Activated CD4-positive, alpha-beta T cell treated with anti-CD3 and anti-CD28 coated beads, Interleukin-2, amount 10 ng/mL, durations not matched to agents 24 days and 14 days (primary cell): ENCODE measurements at regions not wholly inside any gene's neighbourhood (a gene's known extent, or its start where the extent isn't known, plus 50 kb on each side); places are given as distances from the start of the nearest gene placed in this dataset.
"Not testable (repeated sequence)": the region's sequence is repeated elsewhere in the genome, so short reads cannot be mapped to it uniquely, and the experiment has no call there.

ENCODE experiments used
- DNase-seq: peaks from one replicate; pipeline ENCODE4 v3.0.0; 2022
- H3K27ac Mint-ChIP-seq: one replicate; pipeline ENCODE4 v1.8.0; 2022; ENCODE audit warnings: mild to moderate bottlenecking, mixed read lengths
- H3K27me3 Mint-ChIP-seq: one replicate; pipeline ENCODE4 v1.8.0; 2022; ENCODE audit warnings: mixed read lengths
- H3K36me3 Mint-ChIP-seq: one replicate; pipeline ENCODE4 v1.8.0; 2022; ENCODE audit warnings: low read depth, mild to moderate bottlenecking, mixed read lengths
- H3K4me1 Mint-ChIP-seq: one replicate; pipeline ENCODE4 v1.8.0; 2021; ENCODE audit warnings: mixed read lengths
- H3K4me3 Mint-ChIP-seq: one replicate; pipeline ENCODE4 v1.8.0; 2022; ENCODE audit warnings: mild to moderate bottlenecking, moderate library complexity, mixed read lengths
- H3K9me3 Mint-ChIP-seq: one replicate; pipeline ENCODE4 v1.8.0; 2021; ENCODE audit warnings: mixed read lengths
- intact Hi-C: fragments of 100-400 bp; cut with micrococcal nuclease; formaldehyde crosslinking; loops from one replicate; pipeline ENCODE4 v1.15.1; 2023

DNA sequence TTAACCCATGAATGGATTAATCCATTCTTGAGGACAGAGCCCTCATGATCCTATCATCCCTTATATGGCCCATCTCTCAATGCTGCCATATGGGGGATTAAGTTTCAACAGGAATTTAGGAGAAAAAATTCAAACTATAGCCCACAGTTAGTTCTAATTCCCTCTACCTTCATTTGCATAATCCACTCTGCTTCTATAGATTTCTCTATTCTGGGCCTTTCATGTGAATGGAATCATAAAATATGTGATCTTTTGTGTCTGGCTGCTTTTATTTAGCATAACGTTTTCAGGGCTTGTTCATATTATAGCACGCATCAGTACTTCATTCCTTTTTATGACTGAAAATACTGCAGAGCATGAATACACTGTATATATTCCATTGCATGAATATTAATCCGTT lies 55.4 kb downstream of the CTSL start:
- Mint-ChIP-seq H3K9me3 (peaks cover 3% of the 10 kb centered on the region), H3K4me3 (no peak overlapping the region), H3K4me1 (no peaks in the 10 kb centered on the region), H3K27me3 (no peaks in the 10 kb centered on the region), H3K36me3 (no peaks in the 10 kb centered on the region), H3K27ac (no peak overlapping the region)
- no peak for DNase-seq
- intact Hi-C loops = no loop called here

DNA sequence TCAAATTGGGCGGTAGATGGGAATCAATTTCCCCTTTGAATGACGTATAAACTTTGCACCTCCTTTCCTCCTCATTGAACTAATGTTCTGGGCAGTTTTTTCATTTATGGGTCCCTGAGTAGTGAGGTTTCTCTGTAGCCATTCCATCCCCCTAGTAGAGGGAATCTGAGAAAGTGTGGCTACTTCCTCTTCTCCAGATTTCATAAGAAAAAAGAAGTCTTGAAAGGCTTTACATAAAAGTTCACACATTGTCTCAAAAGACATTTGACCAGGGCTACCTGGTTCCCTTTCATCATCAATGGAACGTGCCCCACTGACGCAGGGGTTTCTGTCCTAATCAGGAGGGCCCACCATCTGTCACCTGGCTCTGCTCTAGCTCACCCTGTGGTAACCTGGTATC lies 57.3 kb downstream of the CTSL start:
- H3K4me3 Mint-ChIP-seq = no peak overlapping the region
- H3K27ac Mint-ChIP-seq = no peak overlapping the region
- DNase-seq = no peak
- no peaks in the 10 kb centered on the region for H3K27me3 Mint-ChIP-seq
- H3K36me3 Mint-ChIP-seq = no peaks in the 10 kb centered on the region
- H3K9me3 Mint-ChIP-seq = peaks cover 3% of the 10 kb centered on the region
- intact Hi-C loops = no loop called here
- peaks cover 2% of the 10 kb centered on the region for H3K4me1 Mint-ChIP-seq

DNA sequence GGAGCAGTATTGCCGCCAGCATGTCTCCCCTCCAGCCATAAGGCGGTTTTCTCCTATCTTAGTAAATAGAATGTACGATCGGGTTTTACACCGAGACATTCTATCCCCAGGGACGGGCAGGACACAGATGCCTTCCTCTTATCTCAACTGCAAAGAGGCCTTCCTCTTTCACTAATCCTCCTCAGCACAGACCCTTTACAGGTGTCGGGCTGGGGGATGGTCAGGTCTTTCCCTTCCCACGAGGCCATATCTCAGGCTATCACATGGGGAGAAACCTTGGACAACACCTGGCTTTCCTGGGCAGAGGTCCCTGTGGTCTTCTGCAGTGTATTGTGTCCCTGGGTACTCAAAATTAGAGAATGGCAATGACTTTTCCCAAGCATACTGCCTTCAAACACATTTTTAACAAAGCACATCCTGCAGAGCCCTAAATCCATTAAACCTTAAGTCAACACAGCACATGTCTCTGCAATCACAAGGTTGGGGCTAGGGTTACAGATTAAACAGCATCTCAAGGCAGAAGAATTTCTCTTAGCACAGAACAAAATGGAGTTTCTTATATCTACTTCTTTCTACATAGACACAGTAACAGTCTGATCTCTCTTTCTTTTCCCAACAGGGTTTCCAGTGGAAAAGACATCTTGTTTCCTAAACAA lies 59.5 kb downstream of the CTSL start:
- H3K27me3 Mint-ChIP-seq, H3K27ac Mint-ChIP-seq, H3K36me3 Mint-ChIP-seq, H3K4me3 Mint-ChIP-seq, H3K9me3 Mint-ChIP-seq, intact Hi-C loops, DNase-seq, H3K4me1 Mint-ChIP-seq: not testable (repeated sequence)

DNA sequence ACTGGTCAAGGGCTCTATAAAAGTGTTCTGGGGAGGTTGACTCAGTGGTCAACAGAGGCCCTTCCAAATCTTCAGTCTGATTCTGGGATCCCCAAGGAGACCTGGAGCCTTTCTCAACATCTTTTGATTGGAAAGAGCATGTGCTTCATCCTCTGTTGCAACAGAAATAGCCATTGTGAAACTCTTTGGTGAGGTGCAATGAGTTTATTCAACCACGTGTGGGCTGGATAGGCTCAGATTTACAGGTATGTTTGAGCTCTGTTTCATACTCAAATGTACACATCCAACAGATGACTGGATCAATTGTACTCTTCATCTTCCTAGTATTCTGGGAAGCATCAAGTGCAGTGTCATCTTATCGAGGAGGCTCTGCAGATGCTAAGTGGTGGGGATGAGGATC lies 60.5 kb downstream of the CTSL start:
- no peak for DNase-seq
- Mint-ChIP-seq H3K9me3 (peaks cover 3% of the 10 kb centered on the region), H3K4me3 (no peak overlapping the region), H3K36me3 (no peaks in the 10 kb centered on the region), H3K27ac (no peak overlapping the region), H3K27me3 (no peaks in the 10 kb centered on the region), H3K4me1 (peaks cover 2% of the 10 kb centered on the region)
- intact Hi-C loops = no loop called here

DNA sequence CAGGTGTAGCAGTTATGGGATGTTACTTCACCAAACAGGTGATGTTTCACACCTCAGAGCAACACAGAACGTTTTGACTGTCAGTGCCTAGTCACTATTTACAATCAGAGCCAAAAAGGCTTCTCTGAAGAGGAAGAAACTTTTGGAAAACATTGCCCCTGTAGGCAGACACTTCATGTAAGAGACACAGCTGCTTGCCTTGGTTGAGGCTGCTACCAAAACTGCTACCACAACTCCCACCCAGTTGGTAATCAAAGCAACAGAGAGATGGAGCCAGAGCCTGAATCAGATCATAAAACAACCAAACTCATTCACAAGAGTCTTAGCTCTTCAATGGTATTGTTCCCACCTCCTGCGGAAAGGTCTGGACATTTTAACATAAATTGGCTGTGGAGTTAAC lies 61.0 kb downstream of the CTSL start:
- Mint-ChIP-seq H3K4me1 (peaks cover 4% of the 10 kb centered on the region), H3K27ac (no peak overlapping the region), H3K36me3 (no peaks in the 10 kb centered on the region), H3K4me3 (no peak overlapping the region), H3K9me3 (peaks cover 3% of the 10 kb centered on the region), H3K27me3 (no peaks in the 10 kb centered on the region)
- intact Hi-C loops = no loop called here
- no peak for DNase-seq

DNA sequence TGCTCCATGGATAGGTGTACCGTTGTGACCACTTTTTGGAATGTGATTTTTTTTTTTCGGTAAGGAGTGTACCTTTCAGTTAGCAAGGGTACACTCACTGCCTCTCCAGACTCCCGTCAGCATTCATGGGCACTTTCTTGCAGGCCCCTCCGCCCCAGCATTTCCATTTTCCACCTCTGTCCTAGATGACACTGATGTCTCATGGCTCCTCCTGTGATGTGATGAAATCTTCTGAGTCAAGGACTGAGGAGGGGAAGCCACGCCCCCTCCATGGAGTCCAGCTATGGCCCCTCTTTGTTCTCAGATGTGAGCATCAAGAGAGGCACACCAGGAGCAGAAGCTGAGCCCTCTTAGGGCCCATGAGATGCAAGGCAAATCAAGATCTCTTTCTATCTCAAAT lies 61.8 kb downstream of the CTSL start:
- intact Hi-C loops = no loop called here
- no peaks in the 10 kb centered on the region for H3K27me3 Mint-ChIP-seq
- H3K4me1 Mint-ChIP-seq = peaks cover 6% of the 10 kb centered on the region
- DNase-seq = no peak
- peaks cover 3% of the 10 kb centered on the region for H3K9me3 Mint-ChIP-seq
- H3K27ac Mint-ChIP-seq = no peak overlapping the region
- H3K4me3 Mint-ChIP-seq = no peak overlapping the region
- H3K36me3 Mint-ChIP-seq = no peaks in the 10 kb centered on the region

DNA sequence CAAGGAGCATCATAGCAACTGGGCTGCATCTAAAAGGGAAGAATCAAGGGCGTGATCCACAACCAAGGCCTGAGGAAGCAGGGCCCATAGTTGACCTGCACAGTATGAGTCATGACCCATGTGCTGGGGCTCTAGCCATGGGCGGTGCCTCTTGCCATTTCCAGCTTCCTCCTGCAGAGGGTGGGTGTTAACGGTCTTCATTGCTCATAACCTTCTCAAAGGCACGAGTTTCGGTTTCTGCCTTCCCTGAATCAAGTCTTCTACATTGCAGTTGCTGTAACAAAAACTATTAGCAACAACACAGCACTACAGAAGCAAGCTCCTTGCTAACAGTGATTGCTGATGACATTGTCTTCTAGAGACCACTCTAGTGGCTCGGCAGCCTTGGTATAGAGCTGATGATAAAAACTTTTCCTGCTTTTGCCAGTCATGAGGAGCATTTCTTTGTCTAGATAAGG lies 66.9 kb downstream of the CTSL start:
- peaks cover 3% of the 10 kb centered on the region for H3K36me3 Mint-ChIP-seq
- H3K4me1 Mint-ChIP-seq = peaks cover 35% of the 10 kb centered on the region
- intact Hi-C loops = loop anchor here (2.0 kb wide), 1 partner anchor 20 kb away; no protein-coding TSS in a partner anchor
- peak; percentile 76 for DNase-seq
- H3K9me3 Mint-ChIP-seq = peaks cover 9% of the 10 kb centered on the region
- H3K4me3 Mint-ChIP-seq = no peak overlapping the region
- H3K27me3 Mint-ChIP-seq = no peaks in the 10 kb centered on the region
- H3K27ac Mint-ChIP-seq = peak overlapping the region; percentile 45

DNA sequence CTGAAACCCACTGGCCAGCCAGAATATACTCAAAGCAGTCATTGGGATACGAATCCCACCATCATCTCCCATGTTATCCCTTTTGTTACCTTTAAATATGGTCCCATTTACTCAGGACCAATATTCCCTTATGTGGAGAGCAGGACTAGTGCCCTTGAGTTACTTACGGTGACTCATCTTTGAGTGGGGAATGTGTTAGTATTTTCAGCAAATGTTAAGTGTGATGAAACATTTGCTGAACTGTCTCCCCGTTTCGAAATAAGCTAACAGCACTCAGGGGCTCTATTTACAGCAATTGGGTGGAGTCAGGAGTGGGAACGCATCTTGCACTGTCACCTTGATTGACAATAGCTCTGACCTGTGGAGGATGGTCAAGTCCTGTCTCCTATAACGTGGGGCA lies 67.4 kb downstream of the CTSL start:
- H3K4me3 Mint-ChIP-seq = no peak overlapping the region
- DNase-seq = no peak
- peaks cover 35% of the 10 kb centered on the region for H3K4me1 Mint-ChIP-seq
- H3K27me3 Mint-ChIP-seq = no peaks in the 10 kb centered on the region
- peaks cover 3% of the 10 kb centered on the region for H3K36me3 Mint-ChIP-seq
- H3K9me3 Mint-ChIP-seq = peaks cover 9% of the 10 kb centered on the region
- peak overlapping the region; percentile 72 for H3K27ac Mint-ChIP-seq
- intact Hi-C loops = loop anchor here (2.0 kb wide), 1 partner anchor 20 kb away; no protein-coding TSS in a partner anchor

DNA sequence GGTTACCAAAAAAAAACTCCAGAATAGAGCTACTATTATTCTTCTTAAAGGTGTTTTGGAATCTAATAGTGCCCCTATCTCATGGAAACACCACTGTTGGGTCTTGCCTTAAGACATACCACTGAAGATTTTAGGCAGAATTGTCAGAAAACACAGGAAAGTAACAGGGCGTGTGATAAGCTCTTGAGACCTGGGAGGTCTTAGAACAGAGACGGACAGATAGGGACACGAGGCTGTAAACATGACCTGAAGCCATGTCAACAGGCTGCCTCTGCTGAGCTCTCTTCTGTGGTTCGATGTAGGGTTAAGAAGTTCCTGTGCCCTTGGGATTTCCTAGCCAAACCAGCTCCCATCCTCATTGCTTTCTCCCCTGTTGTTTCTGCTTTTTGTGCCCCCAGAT lies 69.3 kb downstream of the CTSL start:
- H3K9me3 Mint-ChIP-seq = peaks cover 9% of the 10 kb centered on the region
- H3K27me3 Mint-ChIP-seq = peaks cover 3% of the 10 kb centered on the region
- no peak for DNase-seq
- H3K27ac Mint-ChIP-seq = no peak overlapping the region
- intact Hi-C loops = no loop called here
- no peak overlapping the region for H3K4me3 Mint-ChIP-seq
- peaks cover 3% of the 10 kb centered on the region for H3K36me3 Mint-ChIP-seq
- H3K4me1 Mint-ChIP-seq = peaks cover 36% of the 10 kb centered on the region

DNA sequence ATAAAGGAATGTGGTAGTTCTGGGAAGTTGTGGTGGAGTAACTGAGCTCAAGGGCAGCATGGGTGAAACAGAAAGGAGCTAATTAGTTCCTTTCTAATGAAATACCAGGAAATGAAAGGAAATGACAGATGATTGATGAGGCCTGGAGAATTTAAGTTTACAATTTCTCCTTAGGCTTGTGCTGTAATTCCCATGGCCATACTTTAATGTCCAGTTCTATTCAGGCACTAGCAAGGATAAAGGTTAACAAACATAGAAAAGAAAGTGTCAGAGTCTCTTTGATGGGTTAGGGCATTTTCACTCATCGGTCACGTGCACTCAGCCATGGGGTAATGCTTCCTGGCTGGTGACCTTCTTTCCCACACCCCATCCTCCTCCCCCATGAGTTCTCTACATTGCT lies 70.3 kb downstream of the CTSL start:
- Mint-ChIP-seq H3K4me3 (no peak overlapping the region), H3K27ac (no peak overlapping the region), H3K4me1 (peaks cover 36% of the 10 kb centered on the region), H3K27me3 (peaks cover 3% of the 10 kb centered on the region), H3K36me3 (peaks cover 3% of the 10 kb centered on the region), H3K9me3 (peaks cover 9% of the 10 kb centered on the region)
- no peak for DNase-seq
- intact Hi-C loops = no loop called here

DNA sequence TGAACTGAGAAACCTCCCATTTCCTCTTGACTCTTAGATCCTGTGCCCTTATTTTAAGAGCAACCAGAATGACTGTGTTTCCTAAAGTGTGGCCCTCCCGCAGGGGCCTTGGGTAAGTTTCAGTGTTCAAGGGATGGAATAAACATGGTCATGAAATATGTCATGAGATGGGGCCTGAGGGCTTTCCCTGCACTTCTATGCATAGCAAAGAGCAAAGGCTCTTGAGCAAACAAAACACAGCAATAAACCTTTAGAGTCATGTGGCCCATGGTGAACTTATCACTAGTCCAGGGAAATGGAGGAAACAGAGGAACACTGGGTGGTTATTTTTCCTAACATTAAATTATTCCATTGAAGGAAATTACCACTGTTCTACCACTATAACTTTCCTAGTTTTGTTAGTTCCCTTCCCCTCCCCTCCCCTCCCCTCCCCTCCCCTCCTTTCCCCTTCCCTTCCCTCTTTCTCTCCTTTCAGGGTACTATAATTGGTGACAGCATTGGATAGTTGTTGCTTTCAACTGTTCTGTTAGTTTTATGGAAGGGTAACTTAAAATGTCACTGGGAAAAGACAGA lies 72.4 kb downstream of the CTSL start:
- H3K4me1 Mint-ChIP-seq = peaks cover 27% of the 10 kb centered on the region
- no peak for DNase-seq
- intact Hi-C loops = no loop called here
- H3K4me3 Mint-ChIP-seq = no peak overlapping the region
- H3K9me3 Mint-ChIP-seq = peaks cover 7% of the 10 kb centered on the region
- peaks cover 4% of the 10 kb centered on the region for H3K27me3 Mint-ChIP-seq
- no peak overlapping the region for H3K27ac Mint-ChIP-seq
- peaks cover under 1% of the 10 kb centered on the region for H3K36me3 Mint-ChIP-seq

DNA sequence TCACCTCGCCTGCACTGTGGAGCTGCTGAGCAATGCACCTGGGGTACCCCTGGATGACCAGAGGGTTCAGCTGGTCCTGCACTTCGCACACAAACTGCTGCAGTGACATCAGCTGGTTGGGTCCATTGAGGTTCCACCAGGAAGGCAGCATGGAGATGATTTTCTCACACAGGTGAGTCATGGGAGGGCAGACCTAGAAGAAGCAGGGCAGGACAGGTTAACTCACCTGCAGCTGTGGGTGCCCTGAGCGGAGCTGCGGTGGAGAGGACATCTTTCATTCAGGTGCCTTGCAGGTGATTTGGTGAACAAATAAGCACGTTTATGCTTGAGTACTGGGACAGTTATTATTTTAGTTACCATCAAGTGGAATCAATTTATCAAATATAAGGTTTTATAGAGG lies 73.6 kb downstream of the CTSL start:
- H3K27ac Mint-ChIP-seq = no peak overlapping the region

DNA sequence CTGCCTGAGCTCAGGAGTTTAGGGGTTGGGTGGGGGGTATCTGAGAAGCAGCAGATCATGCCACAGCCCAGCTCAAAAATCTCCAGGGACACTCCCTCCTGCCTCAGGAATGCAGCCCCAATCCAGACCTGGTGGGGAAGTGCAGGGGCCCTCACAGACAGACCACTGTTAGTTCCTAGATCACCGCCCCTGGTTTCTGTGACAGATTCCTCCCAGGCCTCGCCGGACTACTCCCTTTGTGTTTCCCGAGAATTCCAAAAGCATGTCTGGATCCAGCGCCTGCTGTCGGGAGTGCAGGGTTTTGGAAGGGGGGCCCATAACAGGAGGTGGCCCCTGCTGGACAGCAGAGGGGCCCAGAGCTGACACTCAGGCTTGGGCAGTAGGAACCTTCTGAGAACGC lies 74.5 kb downstream of the CTSL start:
- H3K36me3 Mint-ChIP-seq = no peaks in the 10 kb centered on the region
- no peak overlapping the region for H3K4me3 Mint-ChIP-seq
- intact Hi-C loops = no loop called here
- peaks cover 10% of the 10 kb centered on the region for H3K4me1 Mint-ChIP-seq
- DNase-seq = no peak
- no peak overlapping the region for H3K27ac Mint-ChIP-seq
- peaks cover 4% of the 10 kb centered on the region for H3K27me3 Mint-ChIP-seq
- H3K9me3 Mint-ChIP-seq = no peaks in the 10 kb centered on the region

More for the DNA sequence above, 73.6 kb downstream of the CTSL start:
- DNase-seq = no peak
- intact Hi-C loops = no loop called here
- H3K4me3 Mint-ChIP-seq = no peak overlapping the region
- peaks cover 4% of the 10 kb centered on the region for H3K27me3 Mint-ChIP-seq
- H3K9me3 Mint-ChIP-seq = no peaks in the 10 kb centered on the region
- no peaks in the 10 kb centered on the region for H3K36me3 Mint-ChIP-seq
- H3K4me1 Mint-ChIP-seq = peaks cover 19% of the 10 kb centered on the region

DNA sequence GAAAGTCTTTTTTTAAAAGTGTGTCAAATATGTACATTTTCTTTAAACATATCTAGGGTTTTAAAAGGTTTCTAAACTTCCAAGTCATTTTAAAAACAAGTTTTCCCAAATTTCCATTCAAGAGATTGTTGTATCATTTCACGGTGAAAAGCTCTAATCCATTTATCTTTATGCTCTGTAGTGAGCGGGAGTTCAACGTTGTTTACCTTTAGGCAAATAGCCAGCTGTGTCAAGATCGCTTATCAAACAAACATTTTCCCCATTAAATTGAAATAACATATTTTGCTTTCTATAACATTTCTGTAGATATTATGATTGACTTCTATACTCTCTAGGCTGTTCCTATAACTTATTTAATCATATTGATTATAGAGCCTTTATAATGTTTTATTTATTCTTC lies 75.1 kb downstream of the CTSL start:
- peaks cover 4% of the 10 kb centered on the region for H3K27me3 Mint-ChIP-seq
- peaks cover 6% of the 10 kb centered on the region for H3K4me1 Mint-ChIP-seq
- no peak overlapping the region for H3K27ac Mint-ChIP-seq
- H3K36me3 Mint-ChIP-seq = no peaks in the 10 kb centered on the region
- no peaks in the 10 kb centered on the region for H3K9me3 Mint-ChIP-seq
- no peak for DNase-seq
- intact Hi-C loops = no loop called here
- no peak overlapping the region for H3K4me3 Mint-ChIP-seq

DNA sequence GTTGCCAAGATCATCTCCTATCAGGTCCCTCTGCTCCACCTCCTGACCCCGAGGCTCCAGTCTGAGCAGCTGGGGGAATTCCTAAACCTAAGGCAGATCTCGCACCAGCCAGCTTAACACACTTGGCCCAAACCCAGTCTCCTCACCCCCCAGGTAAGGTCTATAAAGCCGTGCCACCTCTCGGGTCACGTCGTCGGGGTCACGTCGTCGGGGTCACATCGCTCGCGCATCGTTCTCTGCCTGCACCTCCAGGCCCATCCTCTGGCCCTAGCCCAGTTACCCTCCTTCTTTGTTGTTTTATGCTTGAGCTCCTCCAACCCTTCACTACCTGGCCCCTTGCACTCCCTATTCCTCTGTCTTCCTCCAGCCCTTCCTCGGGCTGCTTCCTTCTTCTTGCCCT lies 77.2 kb downstream of the CTSL start:
- H3K27ac Mint-ChIP-seq = no peak overlapping the region
- peaks cover 7% of the 10 kb centered on the region for H3K27me3 Mint-ChIP-seq
- H3K9me3 Mint-ChIP-seq = peaks cover 7% of the 10 kb centered on the region
- intact Hi-C loops = no loop called here
- DNase-seq = no peak
- peaks cover 1% of the 10 kb centered on the region for H3K4me1 Mint-ChIP-seq
- no peaks in the 10 kb centered on the region for H3K36me3 Mint-ChIP-seq
- H3K4me3 Mint-ChIP-seq = no peak overlapping the region
